HCT116 (cell line): ENCODE measurements at regions not wholly inside any gene's neighbourhood (a gene's known extent, or its start where the extent isn't known, plus 50 kb on each side); places are given as distances from the start of the nearest gene placed in this dataset.

Source experiments
- ATAC-seq: fragments of 200-7000 bp; cut with Tn5 transposase; 2 replicates; pipeline ENCODE4 v1.9.1; 2020; ENCODE audit warnings: mild to moderate bottlenecking, moderate library complexity
- BruUV-seq: library from RNA; stranded (reverse); fragments of 400-500 nt; replicated peaks from 2 replicates; lab custom pipeline; 2021; lab: Mats Ljungman, UMichigan
- CTCF ChIA-PET: fragments of 300-600 bp; sonication (Branson Sonifier 250); formaldehyde crosslinking; loops from one replicate; lab custom pipeline; 2021; ENCODE audit warnings: antibody characterized with exemption; lab: Charles Lee
- POLR2A ChIA-PET: fragments of 300-600, 350-600 bp; sonication (Branson Sonifier 250); formaldehyde crosslinking; loops from one replicate; lab custom pipeline; 2021; ENCODE audit warnings: antibody characterized with exemption; lab: Charles Lee
- RAD21 ChIA-PET, 2 experiments: fragments of 300-600 bp; sonication (Branson Sonifier 250); formaldehyde crosslinking; loops; one replicate each; lab custom pipeline; 2023; ENCODE audit warnings: low total read pairs in 2 of 2; ENCODE audit not compliant: uncharacterized antibody in 2 of 2, unreplicated experiment in 2 of 2, low non-redundant PET in 1 of 2; lab: Charles Lee
- DNase-seq: peaks from one replicate; pipeline ENCODE4 v3.0.0-alpha.2; 2010; ENCODE audit warnings: low read depth, low spot score
- H2AFZ ChIP-seq: fragments of 200-600 bp; shearing (Covaris generic), sonication (generic); 2 replicates; pipeline ENCODE4 v1.6.1; 2017; ENCODE audit warnings: low read depth, mixed run types, mixed read lengths, antibody characterized with exemption, low read length; ENCODE audit not compliant: poor library complexity, severe bottlenecking
- H3K27ac ChIP-seq: 2 replicates; pipeline ENCODE4 v1.5.1; 2012; ENCODE audit warnings: low read depth, low read length
- H3K27me3 ChIP-seq: fragments of 200-600 bp; sonication (generic); 2 replicates; pipeline ENCODE4 v1.6.1; 2016; ENCODE audit warnings: mixed run types, low read length, mixed read lengths; ENCODE audit not compliant: insufficient read depth
- H3K36me3 ChIP-seq, 2 experiments: fragments of 200-500 bp in 1 of 2; fragments of 200-600 bp in 1 of 2; sonication (Bioruptor generic) in 1 of 2; sonication (generic) in 1 of 2; 2 replicates each; pipeline versions ENCODE4 v1.5.1 to v1.6.1; 2014 to 2016; ENCODE audit warnings: low read length in 2 of 2, inconsistent platforms in 1 of 2, mixed read lengths in 1 of 2, mixed run types in 1 of 2; ENCODE audit not compliant: insufficient read depth in 2 of 2, control insufficient read depth in 1 of 2
- H3K4me1 ChIP-seq, 2 experiments: fragments of 200-600 bp in 1 of 2; sonication (generic) in 1 of 2; 2 replicates each; pipeline versions ENCODE4 v1.5.1 to v1.6.1; 2012 to 2017; ENCODE audit warnings: low read length in 2 of 2, inconsistent platforms in 1 of 2, mild to moderate bottlenecking in 1 of 2, mixed read lengths in 1 of 2, mixed run types in 1 of 2, moderate library complexity in 1 of 2; ENCODE audit not compliant: insufficient read depth in 2 of 2, control insufficient read depth in 1 of 2
- H3K4me2 ChIP-seq: fragments of 200-600 bp; sonication (generic); 2 replicates; pipeline ENCODE4 v1.6.1; 2017; ENCODE audit warnings: mixed run types, low read length, mixed read lengths
- H3K4me3 ChIP-seq, 2 experiments: fragments of 200-600 bp in 1 of 2; sonication (generic) in 1 of 2; replicated peaks in 1 of 2; 2 replicates each; pipeline ENCODE4 v1.5.1; 2011 to 2016; ENCODE audit warnings: low read length in 2 of 2, control low read depth in 1 of 2, low read depth in 1 of 2, mild to moderate bottlenecking in 1 of 2, mixed read lengths in 1 of 2, mixed run types in 1 of 2
- H3K79me2 ChIP-seq: fragments of 200-600 bp; sonication (generic); 2 replicates; pipeline ENCODE4 v1.6.1; 2017; ENCODE audit warnings: mild to moderate bottlenecking, mixed run types, low read length, moderate library complexity, mixed read lengths; ENCODE audit not compliant: insufficient read depth
- H3K9ac ChIP-seq: fragments of 200-600 bp; sonication (generic); 2 replicates; pipeline ENCODE4 v1.6.1; 2016; ENCODE audit warnings: low read length, mixed read lengths
- H3K9me2 ChIP-seq: fragments of 200-600 bp; sonication (generic), shearing (Covaris generic); 2 replicates; pipeline ENCODE4 v1.6.1; 2017; ENCODE audit warnings: mixed run types, mild to moderate bottlenecking, moderate library complexity; ENCODE audit not compliant: insufficient read depth
- H3K9me3 ChIP-seq, 2 experiments: fragments of 200-500 bp in 1 of 2; fragments of 200-600 bp in 1 of 2; sonication (Bioruptor generic) in 1 of 2; sonication (generic) in 1 of 2; 2 replicates each; pipeline ENCODE4 v1.6.1; 2014 to 2017; ENCODE audit warnings: low read length in 2 of 2, mixed read lengths in 2 of 2, inconsistent platforms in 1 of 2, low read depth in 1 of 2, mild to moderate bottlenecking in 1 of 2, mixed run types in 1 of 2, moderate library complexity in 1 of 2; ENCODE audit not compliant: control insufficient read depth in 1 of 2, insufficient read depth in 1 of 2
- H4K20me1 ChIP-seq: fragments of 200-600 bp; sonication (generic), shearing (Covaris generic); 2 replicates; pipeline ENCODE4 v1.6.1; 2017; ENCODE audit warnings: mixed run types, mild to moderate bottlenecking, moderate library complexity; ENCODE audit not compliant: insufficient read depth
- CEBPB ChIP-seq: IDR thresholded peaks from 2 replicates; pipeline ENCODE4 v1.6.1; 2012; ENCODE audit warnings: low read depth
- ELF1 ChIP-seq: IDR thresholded peaks from 2 replicates; pipeline ENCODE4 v1.6.1; 2012; ENCODE audit warnings: low read depth, borderline replicate concordance
- EZH2 ChIP-seq: fragments of 200-600 bp; sonication (generic); IDR thresholded peaks from 2 replicates; pipeline ENCODE4 v1.6.1; 2017; ENCODE audit warnings: antibody characterized with exemption, mixed run types
- EZH2phosphoT487 ChIP-seq: fragments of 200-600 bp; IDR thresholded peaks from 2 replicates; pipeline ENCODE4 v1.6.1; 2018; ENCODE audit warnings: antibody characterized with exemption, borderline replicate concordance
- FOSL1 ChIP-seq: IDR thresholded peaks from 2 replicates; pipeline ENCODE4 v1.6.1; 2012; ENCODE audit warnings: low read depth
- JUND ChIP-seq: IDR thresholded peaks from 2 replicates; pipeline ENCODE4 v1.6.1; 2012
- POLR2A ChIP-seq: IDR thresholded peaks from 2 replicates; pipeline ENCODE4 v1.7.0; 2011; ENCODE audit warnings: borderline replicate concordance; ENCODE audit not compliant: insufficient read depth, insufficient read length; ENCODE audit errors: extremely low read depth
- POLR2AphosphoS5 ChIP-seq: IDR thresholded peaks from 2 replicates; pipeline ENCODE4 v1.6.1; 2011; ENCODE audit warnings: mild to moderate bottlenecking, low read depth, low read length, moderate library complexity
- RAD21 ChIP-seq: IDR thresholded peaks from 2 replicates; pipeline ENCODE4 v1.6.1; 2012; ENCODE audit warnings: low read depth, mild to moderate bottlenecking
- SP1 ChIP-seq: IDR thresholded peaks from 2 replicates; pipeline ENCODE4 v1.6.1; 2012; ENCODE audit warnings: low read depth
- SRF ChIP-seq: IDR thresholded peaks from 2 replicates; pipeline ENCODE4 v1.6.1; 2012; ENCODE audit warnings: low read depth
- TCF7L2 ChIP-seq: IDR thresholded peaks from 2 replicates; pipeline ENCODE4 v1.7.0; 2011; ENCODE audit warnings: borderline replicate concordance, inconsistent platforms; ENCODE audit not compliant: insufficient read depth, insufficient read length; ENCODE audit errors: extremely low read depth
- ZFX ChIP-seq: fragments of 450-650 bp; IDR thresholded peaks from 2 replicates; pipeline ENCODE4 v1.6.1; 2017
- intact Hi-C: fragments of 100-400 bp; cut with micrococcal nuclease; formaldehyde crosslinking; loops from 2 replicates; pipeline ENCODE4 v1.10.0; 2022
- TF ChIP-seq, protein P1 (sequence below): IDR thresholded peaks from 2 replicates; pipeline ENCODE4 v1.6.1; 2011; ENCODE audit warnings: mild to moderate bottlenecking, low read length, moderate library complexity; ENCODE audit not compliant: insufficient replicate concordance; ENCODE audit errors: extremely low read depth
- TF ChIP-seq, protein P2 (sequence below): IDR thresholded peaks from 2 replicates; pipeline ENCODE4 v1.6.1; 2012; ENCODE audit warnings: low read depth
- TF ChIP-seq, protein P3 (sequence below): IDR thresholded peaks from 2 replicates; pipeline ENCODE4 v1.6.1; 2012

DNA sequence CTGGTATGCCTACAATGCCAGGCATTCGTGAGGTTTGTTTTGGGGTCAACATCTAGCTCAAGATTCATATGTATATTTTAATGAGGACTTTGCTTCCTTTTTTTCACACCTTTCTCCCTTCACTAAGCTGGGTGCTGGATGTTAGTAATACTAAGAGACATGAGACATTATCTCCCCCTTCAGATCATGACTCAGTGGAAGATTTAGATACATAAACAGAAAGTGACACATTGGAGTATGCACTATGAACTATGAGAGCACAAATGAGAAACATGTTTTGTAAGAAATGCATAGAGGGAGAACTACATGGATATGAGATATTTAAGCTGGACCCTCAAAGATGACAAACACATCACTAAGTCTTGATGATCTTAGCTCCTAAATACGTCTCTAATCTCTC lies 286.3 kb downstream of the RPAP3 start:
- ChIA-PET CTCF (interaction anchor here (1.5 kb wide), 1 partner anchor 11 kb away, joined by 5 read pairs; no protein-coding TSS in a partner anchor), POLR2A (no interaction called here)
- intact Hi-C loops, result no loop called here
- BruUV-seq, result no TSS peak
- no peaks in the 10 kb centered on the region for H3K79me2 ChIP-seq
- no peak overlapping the region for H3K4me3 ChIP-seq
- no peak for ATAC-seq
- no peaks in the 10 kb centered on the region for H3K36me3 ChIP-seq
- H3K4me2 ChIP-seq, result no peak overlapping the region
- TF ChIP-seq ELF1 (no peak), JUND (no peak), POLR2A (no peak), SRF (no peak), SP1 (no peak), POLR2AphosphoS5 (no peak), ZFX (no peak), EZH2 (no peak), CEBPB (no peak), RAD21 (no peak), EZH2phosphoT487 (no peak), TCF7L2 (no peak), FOSL1 (no peak)
- TF ChIP-seq, protein P1, sequence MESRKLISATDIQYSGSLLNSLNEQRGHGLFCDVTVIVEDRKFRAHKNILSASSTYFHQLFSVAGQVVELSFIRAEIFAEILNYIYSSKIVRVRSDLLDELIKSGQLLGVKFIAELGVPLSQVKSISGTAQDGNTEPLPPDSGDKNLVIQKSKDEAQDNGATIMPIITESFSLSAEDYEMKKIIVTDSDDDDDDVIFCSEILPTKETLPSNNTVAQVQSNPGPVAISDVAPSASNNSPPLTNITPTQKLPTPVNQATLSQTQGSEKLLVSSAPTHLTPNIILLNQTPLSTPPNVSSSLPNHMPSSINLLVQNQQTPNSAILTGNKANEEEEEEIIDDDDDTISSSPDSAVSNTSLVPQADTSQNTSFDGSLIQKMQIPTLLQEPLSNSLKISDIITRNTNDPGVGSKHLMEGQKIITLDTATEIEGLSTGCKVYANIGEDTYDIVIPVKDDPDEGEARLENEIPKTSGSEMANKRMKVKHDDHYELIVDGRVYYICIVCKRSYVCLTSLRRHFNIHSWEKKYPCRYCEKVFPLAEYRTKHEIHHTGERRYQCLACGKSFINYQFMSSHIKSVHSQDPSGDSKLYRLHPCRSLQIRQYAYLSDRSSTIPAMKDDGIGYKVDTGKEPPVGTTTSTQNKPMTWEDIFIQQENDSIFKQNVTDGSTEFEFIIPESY, result no peak
- TF ChIP-seq, protein P2, sequence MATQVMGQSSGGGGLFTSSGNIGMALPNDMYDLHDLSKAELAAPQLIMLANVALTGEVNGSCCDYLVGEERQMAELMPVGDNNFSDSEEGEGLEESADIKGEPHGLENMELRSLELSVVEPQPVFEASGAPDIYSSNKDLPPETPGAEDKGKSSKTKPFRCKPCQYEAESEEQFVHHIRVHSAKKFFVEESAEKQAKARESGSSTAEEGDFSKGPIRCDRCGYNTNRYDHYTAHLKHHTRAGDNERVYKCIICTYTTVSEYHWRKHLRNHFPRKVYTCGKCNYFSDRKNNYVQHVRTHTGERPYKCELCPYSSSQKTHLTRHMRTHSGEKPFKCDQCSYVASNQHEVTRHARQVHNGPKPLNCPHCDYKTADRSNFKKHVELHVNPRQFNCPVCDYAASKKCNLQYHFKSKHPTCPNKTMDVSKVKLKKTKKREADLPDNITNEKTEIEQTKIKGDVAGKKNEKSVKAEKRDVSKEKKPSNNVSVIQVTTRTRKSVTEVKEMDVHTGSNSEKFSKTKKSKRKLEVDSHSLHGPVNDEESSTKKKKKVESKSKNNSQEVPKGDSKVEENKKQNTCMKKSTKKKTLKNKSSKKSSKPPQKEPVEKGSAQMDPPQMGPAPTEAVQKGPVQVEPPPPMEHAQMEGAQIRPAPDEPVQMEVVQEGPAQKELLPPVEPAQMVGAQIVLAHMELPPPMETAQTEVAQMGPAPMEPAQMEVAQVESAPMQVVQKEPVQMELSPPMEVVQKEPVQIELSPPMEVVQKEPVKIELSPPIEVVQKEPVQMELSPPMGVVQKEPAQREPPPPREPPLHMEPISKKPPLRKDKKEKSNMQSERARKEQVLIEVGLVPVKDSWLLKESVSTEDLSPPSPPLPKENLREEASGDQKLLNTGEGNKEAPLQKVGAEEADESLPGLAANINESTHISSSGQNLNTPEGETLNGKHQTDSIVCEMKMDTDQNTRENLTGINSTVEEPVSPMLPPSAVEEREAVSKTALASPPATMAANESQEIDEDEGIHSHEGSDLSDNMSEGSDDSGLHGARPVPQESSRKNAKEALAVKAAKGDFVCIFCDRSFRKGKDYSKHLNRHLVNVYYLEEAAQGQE, result no peak
- TF ChIP-seq, protein P3, sequence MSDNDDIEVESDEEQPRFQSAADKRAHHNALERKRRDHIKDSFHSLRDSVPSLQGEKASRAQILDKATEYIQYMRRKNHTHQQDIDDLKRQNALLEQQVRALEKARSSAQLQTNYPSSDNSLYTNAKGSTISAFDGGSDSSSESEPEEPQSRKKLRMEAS, result no peak
- TF ChIP-seq, all 23 proteins: peak for 0
- H2AFZ ChIP-seq, result no peak overlapping the region
- no peaks in the 10 kb centered on the region for H4K20me1 ChIP-seq
- RAD21 ChIA-PET, result interaction anchor here in 1 of 2 experiments (0.7 kb wide), 1 partner anchor 19 kb away, joined by 4 read pairs; no protein-coding TSS in a partner anchor
- H3K9ac ChIP-seq, result no peak overlapping the region
- no peaks in the 10 kb centered on the region for H3K27me3 ChIP-seq
- DNase-seq, result no peak
- H3K9me3 ChIP-seq, result no peaks in the 10 kb centered on the region
- H3K27ac ChIP-seq, result no peak overlapping the region
- H3K9me2 ChIP-seq, result no peaks in the 10 kb centered on the region
- no peaks in the 10 kb centered on the region for H3K4me1 ChIP-seq
